GM12892 (cell line): ENCODE measurements at regions not wholly inside any gene's neighbourhood (a gene's known extent, or its start where the extent isn't known, plus 50 kb on each side); places are given as distances from the start of the nearest gene placed in this dataset.

Source experiments
- DNase-seq: peaks from one replicate; pipeline ENCODE4 v3.0.0; 2011; ENCODE audit not compliant: insufficient read length
- FAIRE-seq: peaks from 2 replicates; lab custom pipeline; 2011; peaks lifted over from hg19 to GRCh38; lab: Jason Lieb, UNC
- POLR2A ChIP-seq: IDR thresholded peaks from 2 replicates; pipeline ENCODE4 v1.6.1; 2011; ENCODE audit warnings: low read depth, low read length, control low read depth
- POLR2AphosphoS5 ChIP-seq: IDR thresholded peaks from 2 replicates; pipeline ENCODE4 v1.6.1; 2011; ENCODE audit warnings: low read depth, low read length, control low read depth
- TAF1 ChIP-seq: IDR thresholded peaks from 2 replicates; pipeline ENCODE4 v1.6.1; 2011; ENCODE audit warnings: low read depth, mild to moderate bottlenecking, control low read depth, low read length, borderline replicate concordance

DNA sequence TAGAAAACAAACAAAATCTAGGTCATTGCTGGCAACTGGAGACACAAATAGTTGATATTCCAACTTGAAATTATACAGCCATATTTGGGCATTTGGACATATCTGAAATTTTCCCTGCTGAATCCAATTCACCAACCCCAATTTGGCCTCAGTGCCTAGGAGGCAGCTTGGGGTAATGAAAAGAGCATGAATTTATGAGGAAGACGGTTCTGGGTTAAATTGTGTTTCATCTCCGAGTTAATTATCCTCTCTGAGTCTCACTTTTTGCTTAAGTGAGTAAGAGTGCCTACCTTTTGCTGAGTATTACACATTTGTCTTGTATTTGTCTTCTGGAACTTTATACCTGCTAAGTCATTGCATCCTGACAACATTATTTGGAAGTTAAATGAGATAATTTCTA lies 1906.8 kb upstream of the PIK3C3 start:
- DNase-seq (no peak), FAIRE-seq (no peak)
- no peak for TF ChIP-seq POLR2A

DNA sequence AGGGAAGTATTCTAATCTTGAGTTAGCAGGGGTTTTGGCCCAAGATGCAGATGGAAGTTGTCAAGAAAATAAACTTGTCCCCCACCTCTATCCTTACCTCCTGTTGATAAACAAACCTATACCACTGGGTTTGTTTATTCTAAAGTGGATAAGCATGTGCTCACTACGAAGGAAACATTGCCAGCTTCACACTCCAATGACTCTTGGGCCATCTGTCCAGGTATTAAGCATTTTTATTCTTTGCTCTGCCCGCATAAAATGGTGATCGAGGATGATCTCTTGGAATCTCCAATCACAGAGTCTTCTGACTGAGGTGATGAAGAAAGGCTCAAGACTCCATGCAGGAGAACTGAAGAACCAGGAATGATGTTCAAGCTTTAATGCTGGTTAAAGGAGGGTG lies 1908.4 kb upstream of the PIK3C3 start:
- FAIRE-seq: no peak
- no peak for DNase-seq
- no peak for TF ChIP-seq POLR2AphosphoS5
- no peak for TF ChIP-seq TAF1
- TF ChIP-seq POLR2A: no peak

DNA sequence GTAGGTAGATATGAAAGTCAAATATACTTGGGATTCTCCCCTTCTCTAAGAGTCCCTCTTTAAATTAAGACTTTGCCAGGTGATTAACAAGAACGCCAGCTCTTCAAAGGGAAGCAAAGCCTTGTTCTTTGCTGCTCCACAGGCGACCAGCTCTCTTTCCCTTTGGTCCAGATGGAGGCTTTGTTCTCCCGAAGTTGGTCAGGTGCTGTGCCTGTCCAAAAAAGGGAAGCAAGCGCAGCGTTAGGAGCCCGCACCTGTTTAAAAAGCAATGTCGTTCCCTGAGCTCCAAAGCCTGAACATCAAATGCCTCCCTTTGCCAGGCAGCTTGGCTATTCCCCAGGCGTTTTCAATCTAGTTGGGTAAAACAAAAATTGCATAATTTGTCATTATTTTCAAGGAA lies 1913.1 kb upstream of the PIK3C3 start:
- FAIRE-seq: no peak
- TF ChIP-seq TAF1 (no peak), POLR2A (no peak), POLR2AphosphoS5 (no peak)
- no peak for DNase-seq

DNA sequence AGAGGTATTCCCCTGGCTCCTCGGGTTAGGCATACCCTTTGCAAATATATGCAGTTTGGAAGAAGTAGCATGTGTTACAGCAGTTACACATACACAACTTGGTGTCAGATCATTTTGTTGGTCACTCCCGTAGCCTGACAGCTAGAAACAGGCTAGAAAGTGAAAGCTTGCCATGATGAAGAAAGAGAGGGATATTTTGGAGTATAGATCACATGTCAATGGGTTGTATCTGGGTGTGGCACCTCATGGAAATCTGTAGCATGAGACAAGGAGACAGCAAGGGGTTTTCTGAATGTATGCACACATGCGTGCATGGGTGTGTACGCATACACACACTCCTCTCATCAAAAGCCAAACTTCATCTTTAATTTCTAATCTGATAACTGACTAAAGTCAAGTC lies 1914.5 kb upstream of the PIK3C3 start:
- TF ChIP-seq TAF1 (no peak), POLR2A (no peak), POLR2AphosphoS5 (no peak)
- no peak for FAIRE-seq
- no peak for DNase-seq

GRCh38 chr18:40037356-40037755 lies 1917.7 kb upstream of the PIK3C3 start:
- DNase-seq (no peak), FAIRE-seq (no peak)
- TF ChIP-seq TAF1 (no peak), POLR2AphosphoS5 (no peak), POLR2A (no peak)

DNA sequence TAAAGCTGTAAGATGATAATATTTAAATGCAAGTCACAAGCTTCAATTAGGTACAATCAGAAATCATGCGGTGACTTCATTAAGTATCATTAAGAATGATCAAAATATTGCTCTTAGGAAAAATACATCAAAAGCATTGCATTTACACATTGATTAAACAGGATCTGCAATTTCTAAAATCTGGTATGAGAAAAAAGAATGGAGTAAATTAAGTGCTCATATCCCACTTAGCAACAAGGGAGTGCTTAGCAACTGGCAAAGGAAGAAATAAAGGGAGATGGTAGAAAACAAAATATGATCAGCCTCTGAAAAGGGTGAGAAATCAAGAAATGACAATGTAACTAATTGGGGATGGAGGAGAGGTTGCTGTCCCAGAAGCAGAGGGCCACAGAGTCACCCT lies 1918.2 kb upstream of the PIK3C3 start:
- DNase-seq (no peak), FAIRE-seq (no peak)
- no peak for TF ChIP-seq POLR2AphosphoS5
- TF ChIP-seq POLR2A: no peak
- no peak for TF ChIP-seq TAF1

- DNase-seq: no peak
- no peak for FAIRE-seq
These were observed 1919.1 kb upstream of the PIK3C3 start for GRCh38 chr18:40035966-40036365.

GRCh38 chr18:40032076-40032475 lies 1923.0 kb upstream of the PIK3C3 start:
- TF ChIP-seq POLR2A (no peak), POLR2AphosphoS5 (no peak), TAF1 (no peak)
- FAIRE-seq: no peak
- DNase-seq: no peak

More at GRCh38 chr18:40035966-40036365, 1919.1 kb upstream of the PIK3C3 start:
- TF ChIP-seq POLR2AphosphoS5 (no peak), TAF1 (no peak), POLR2A (no peak)

DNA sequence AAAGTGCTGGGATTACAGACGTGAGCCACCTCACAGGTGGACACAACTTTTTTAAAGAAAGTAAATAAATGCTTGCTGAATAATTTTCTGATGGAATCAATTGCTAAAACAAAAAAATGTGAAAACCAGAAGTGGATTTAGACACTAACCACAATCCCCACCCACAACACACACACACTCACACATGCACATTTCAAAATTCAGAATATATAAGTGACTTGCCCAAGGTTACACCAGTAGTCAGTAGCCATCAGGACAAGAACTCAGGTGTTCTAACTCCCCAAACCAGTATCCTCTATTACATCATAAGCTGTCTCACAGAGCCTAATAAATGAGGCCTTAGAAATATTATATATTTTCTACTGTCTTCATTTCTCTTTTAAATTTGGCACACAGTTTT lies 1923.6 kb upstream of the PIK3C3 start:
- DNase-seq (no peak), FAIRE-seq (no peak)
- TF ChIP-seq POLR2AphosphoS5 (no peak), TAF1 (no peak), POLR2A (no peak)

- DNase-seq (no peak), FAIRE-seq (no peak)
- TF ChIP-seq POLR2A: no peak
- TF ChIP-seq TAF1: no peak
- TF ChIP-seq POLR2AphosphoS5: no peak
These were observed 1935.1 kb upstream of the PIK3C3 start for GRCh38 chr18:40019797-40020392.

DNA sequence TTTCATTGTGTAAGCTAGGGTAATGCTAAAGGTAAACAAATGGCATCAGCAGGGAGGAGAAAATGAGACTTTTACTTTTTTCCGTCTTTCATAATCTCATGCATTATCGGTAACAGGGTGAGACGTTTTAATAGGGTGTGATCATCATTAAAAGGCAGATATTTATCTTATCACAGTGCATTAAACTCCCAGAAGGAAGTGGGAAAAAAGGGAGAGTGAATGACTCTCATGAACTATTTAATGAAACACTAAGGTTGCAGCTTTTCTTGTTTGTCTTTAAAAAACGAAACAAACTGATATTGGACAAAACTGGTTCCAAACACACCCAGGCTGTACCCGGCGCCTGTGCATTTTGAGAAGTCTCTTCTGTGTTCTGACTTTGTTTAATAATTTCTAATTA lies 1936.8 kb upstream of the PIK3C3 start:
- DNase-seq: no peak
- no peak for FAIRE-seq
- TF ChIP-seq TAF1 (no peak), POLR2AphosphoS5 (no peak), POLR2A (no peak)

DNA sequence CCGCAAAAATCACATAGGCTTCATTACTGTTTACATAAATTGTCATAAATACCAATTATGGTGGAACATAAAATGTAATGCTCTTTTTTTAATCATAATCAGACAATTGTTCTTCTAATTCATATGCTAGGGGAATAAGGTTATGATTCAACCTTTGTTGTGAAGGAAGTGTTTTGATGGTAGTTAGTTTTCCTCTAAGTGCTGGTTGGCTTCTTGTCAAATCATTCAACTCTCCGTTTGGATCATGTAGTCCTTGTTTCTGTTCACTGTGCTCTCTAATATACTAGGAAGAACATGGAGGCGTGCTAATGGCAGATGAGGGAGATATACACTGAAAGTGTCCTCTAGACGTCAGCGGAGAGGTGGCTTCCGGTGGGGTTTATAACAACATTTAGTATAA lies 1938.0 kb upstream of the PIK3C3 start:
- FAIRE-seq (no peak), DNase-seq (no peak)
- TF ChIP-seq POLR2AphosphoS5: no peak
- TF ChIP-seq POLR2A: no peak
- TF ChIP-seq TAF1: no peak

DNA sequence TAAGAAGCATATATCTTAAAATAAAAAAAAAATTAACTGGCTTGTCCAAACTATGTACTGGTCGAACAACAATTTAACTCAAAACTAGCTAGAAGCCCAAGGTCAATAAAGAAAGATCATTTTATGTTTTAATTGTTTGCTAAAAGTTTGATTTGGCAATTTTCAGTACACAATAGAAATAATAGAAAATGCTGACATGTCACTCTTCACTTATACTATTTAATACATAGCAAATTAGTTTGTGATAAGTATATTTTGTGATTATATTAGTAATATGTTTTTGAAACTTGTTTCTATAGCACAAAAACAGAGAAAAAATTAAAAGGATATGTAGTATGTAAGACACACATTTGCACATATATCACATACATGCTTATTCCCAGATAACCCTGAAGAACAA lies 1938.6 kb upstream of the PIK3C3 start:
- DNase-seq: no peak
- no peak for FAIRE-seq
- TF ChIP-seq POLR2A (no peak), TAF1 (no peak), POLR2AphosphoS5 (no peak)

- no peak for TF ChIP-seq TAF1
- no peak for TF ChIP-seq POLR2AphosphoS5
- no peak for TF ChIP-seq POLR2A
- DNase-seq: no peak
- FAIRE-seq: no peak
These were observed 1941.9 kb upstream of the PIK3C3 start for GRCh38 chr18:40013001-40013609.
